ENCODE measurements at regions not wholly inside any gene's neighbourhood (a gene's known extent, or its start where the extent isn't known, plus 50 kb on each side); places are given as distances from the start of the nearest gene placed in this dataset.

- TF ChIP-seq PAX5 (IDR thresholded peaks at IDR 0.05; ENCODE audit: insufficient read depth, low read length, severe bottlenecking) = no peak
- TF ChIP-seq POLR2AphosphoS5 (IDR thresholded peaks at IDR 0.05; ENCODE audit: low read depth, low read length) = no peak
- TF ChIP-seq POU2F2 (IDR thresholded peaks at IDR 0.05; ENCODE audit: low read depth, low read length) = no peak
- no peak for TF ChIP-seq POLR2A (IDR thresholded peaks at IDR 0.05; ENCODE audit: low read depth, low read length)
- TF ChIP-seq TAF1 (IDR thresholded peaks at IDR 0.05; ENCODE audit: low read depth, low read length) = no peak
- TF ChIP-seq SPI1 (IDR thresholded peaks at IDR 0.05; ENCODE audit: low read depth, low read length) = no peak
- no peak for DNase-seq (ENCODE audit: insufficient read length, low spot score)
- FAIRE-seq = no peak
Observed at GRCh38 chr17:71486261-71486660, 634.6 kb upstream of the SOX9 start.

DNA sequence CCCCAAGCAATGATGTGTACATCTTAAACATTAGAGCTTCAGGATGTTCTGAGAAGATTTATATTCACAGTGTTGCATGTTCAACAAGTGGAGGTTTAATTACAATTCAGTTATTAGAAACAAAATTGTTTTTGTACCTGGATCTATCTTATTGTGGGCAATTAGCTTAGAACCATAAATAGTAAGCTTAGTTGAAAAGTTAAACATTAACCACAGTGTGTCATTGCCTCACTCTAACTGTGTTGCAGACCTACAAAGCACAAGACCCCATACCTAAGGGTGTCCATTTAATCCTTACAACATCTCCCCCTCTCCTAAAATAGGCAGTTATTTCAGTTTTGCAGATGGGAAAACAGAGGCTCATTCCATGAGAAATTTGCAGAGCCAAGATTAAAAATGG is 632.0 kb upstream of the SOX9 start:
- FAIRE-seq (no peak), DNase-seq (ENCODE audit: insufficient read length, low spot score) (no peak)
- no peak for TF ChIP-seq POLR2A (IDR thresholded peaks at IDR 0.05; ENCODE audit: low read depth, low read length)
- no peak for TF ChIP-seq TAF1 (IDR thresholded peaks at IDR 0.05; ENCODE audit: low read depth, low read length)
- TF ChIP-seq SPI1 (IDR thresholded peaks at IDR 0.05; ENCODE audit: low read depth, low read length) = no peak
- no peak for TF ChIP-seq POU2F2 (IDR thresholded peaks at IDR 0.05; ENCODE audit: low read depth, low read length)
- TF ChIP-seq POLR2AphosphoS5 (IDR thresholded peaks at IDR 0.05; ENCODE audit: low read depth, low read length) = no peak
- no peak for TF ChIP-seq PAX5 (IDR thresholded peaks at IDR 0.05; ENCODE audit: insufficient read depth, low read length, severe bottlenecking)

DNA sequence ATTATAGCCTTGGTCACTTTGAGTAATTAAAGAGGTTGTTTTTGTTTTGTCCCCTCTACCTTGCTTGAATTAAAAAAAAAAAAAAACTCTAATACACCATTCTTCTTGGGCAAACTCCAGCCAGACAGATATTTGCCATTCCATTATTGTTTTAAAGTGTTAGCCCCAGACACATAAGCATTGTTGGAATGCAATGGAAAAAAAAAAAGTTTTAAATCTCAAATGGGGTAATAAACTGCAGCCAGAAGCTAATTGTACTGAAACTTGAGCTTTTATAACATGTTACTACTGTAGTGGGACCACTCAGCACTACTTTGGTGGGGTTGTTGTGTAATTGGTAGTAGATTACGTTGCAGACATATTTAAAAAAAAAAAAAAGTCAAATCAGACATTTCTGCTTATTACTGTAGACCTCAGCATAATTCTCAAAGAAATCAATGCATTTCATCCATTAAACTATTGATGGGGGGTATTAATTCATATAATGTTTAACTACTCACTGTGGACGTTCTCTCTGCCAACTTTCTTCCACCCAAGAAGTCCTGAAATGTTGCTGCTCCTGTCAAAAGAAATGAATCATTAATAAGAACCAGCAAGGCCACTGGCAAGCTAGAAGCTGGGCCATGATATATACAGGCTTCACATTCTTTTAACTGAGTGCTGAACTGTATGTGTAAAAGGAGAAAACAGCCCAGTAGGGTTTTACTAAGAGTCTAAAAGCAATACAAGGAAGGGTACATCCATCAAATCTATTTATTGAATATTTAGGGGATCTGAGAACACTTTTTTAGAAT is 626.6 kb upstream of the SOX9 start:
- FAIRE-seq = no peak
- TF ChIP-seq SPI1 (IDR thresholded peaks at IDR 0.05; ENCODE audit: low read depth, low read length) (no peak), POLR2A (IDR thresholded peaks at IDR 0.05; ENCODE audit: low read depth, low read length) (no peak), TAF1 (IDR thresholded peaks at IDR 0.05; ENCODE audit: low read depth, low read length) (no peak), PAX5 (IDR thresholded peaks at IDR 0.05; ENCODE audit: insufficient read depth, low read length, severe bottlenecking) (no peak), POU2F2 (IDR thresholded peaks at IDR 0.05; ENCODE audit: low read depth, low read length) (no peak), POLR2AphosphoS5 (IDR thresholded peaks at IDR 0.05; ENCODE audit: low read depth, low read length) (no peak)
- DNase-seq (ENCODE audit: insufficient read length, low spot score) = no peak

- no peak for TF ChIP-seq TAF1 (IDR thresholded peaks at IDR 0.05; ENCODE audit: low read depth, low read length)
- no peak for TF ChIP-seq POLR2A (IDR thresholded peaks at IDR 0.05; ENCODE audit: low read depth, low read length)
- no peak for TF ChIP-seq PAX5 (IDR thresholded peaks at IDR 0.05; ENCODE audit: insufficient read depth, low read length, severe bottlenecking)
- no peak for TF ChIP-seq SPI1 (IDR thresholded peaks at IDR 0.05; ENCODE audit: low read depth, low read length)
- no peak for TF ChIP-seq POU2F2 (IDR thresholded peaks at IDR 0.05; ENCODE audit: low read depth, low read length)
- TF ChIP-seq POLR2AphosphoS5 (IDR thresholded peaks at IDR 0.05; ENCODE audit: low read depth, low read length) = no peak
- no peak for DNase-seq (ENCODE audit: insufficient read length, low spot score)
- no peak for FAIRE-seq
Observed at GRCh38 chr17:71495420-71495819, 625.4 kb upstream of the SOX9 start.

DNA sequence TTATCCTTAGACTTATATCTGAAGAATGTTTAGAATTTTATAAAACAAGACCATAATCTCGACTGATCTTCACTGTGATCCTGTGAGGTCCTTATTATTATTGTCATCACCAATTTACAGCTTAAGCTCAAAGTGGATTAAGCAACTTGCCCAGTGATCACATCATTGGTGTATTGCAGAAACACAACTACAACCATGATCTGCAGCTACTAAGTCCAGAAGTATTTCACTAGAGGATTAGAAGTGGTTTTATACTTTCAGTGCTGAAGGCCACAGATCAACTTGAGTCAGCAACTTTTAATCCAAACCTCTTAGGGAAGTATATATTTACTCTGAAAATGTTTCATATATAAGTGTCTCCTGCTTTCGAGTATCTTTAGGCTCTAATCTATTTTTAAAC is 624.3 kb upstream of the SOX9 start:
- FAIRE-seq (no peak), DNase-seq (ENCODE audit: insufficient read length, low spot score) (no peak)
- TF ChIP-seq TAF1 (IDR thresholded peaks at IDR 0.05; ENCODE audit: low read depth, low read length) (no peak), POLR2AphosphoS5 (IDR thresholded peaks at IDR 0.05; ENCODE audit: low read depth, low read length) (no peak), POU2F2 (IDR thresholded peaks at IDR 0.05; ENCODE audit: low read depth, low read length) (no peak), POLR2A (IDR thresholded peaks at IDR 0.05; ENCODE audit: low read depth, low read length) (no peak), PAX5 (IDR thresholded peaks at IDR 0.05; ENCODE audit: insufficient read depth, low read length, severe bottlenecking) (no peak), SPI1 (IDR thresholded peaks at IDR 0.05; ENCODE audit: low read depth, low read length) (no peak)

- FAIRE-seq = no peak
- TF ChIP-seq TAF1 (IDR thresholded peaks at IDR 0.05; ENCODE audit: low read depth, low read length) (no peak), SPI1 (IDR thresholded peaks at IDR 0.05; ENCODE audit: low read depth, low read length) (no peak), PAX5 (IDR thresholded peaks at IDR 0.05; ENCODE audit: insufficient read depth, low read length, severe bottlenecking) (no peak), POLR2A (IDR thresholded peaks at IDR 0.05; ENCODE audit: low read depth, low read length) (no peak), POLR2AphosphoS5 (IDR thresholded peaks at IDR 0.05; ENCODE audit: low read depth, low read length) (no peak)
- DNase-seq (ENCODE audit: insufficient read length, low spot score) = no peak
Observed at GRCh38 chr17:71500761-71501555, 619.9 kb upstream of the SOX9 start.

DNA sequence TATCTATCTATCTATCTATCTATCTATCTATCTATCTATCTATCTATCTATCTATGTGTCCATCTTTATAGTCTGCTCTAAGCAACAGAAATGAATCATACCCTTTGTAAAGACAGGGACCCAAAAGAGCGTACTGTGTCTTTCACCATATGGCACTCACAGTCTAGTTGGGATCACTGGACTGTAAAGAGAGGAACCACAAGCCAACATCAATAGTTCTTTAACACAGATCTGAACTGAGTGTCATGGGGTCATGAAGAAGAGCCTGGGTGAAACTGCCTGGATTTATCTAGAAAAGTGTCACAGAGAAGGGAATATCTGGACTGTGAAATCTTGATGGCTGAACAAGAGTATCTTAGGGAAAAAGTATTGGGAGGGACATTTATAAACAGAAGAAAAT is 619.1 kb upstream of the SOX9 start:
- TF ChIP-seq POLR2A (IDR thresholded peaks at IDR 0.05; ENCODE audit: low read depth, low read length) (no peak), SPI1 (IDR thresholded peaks at IDR 0.05; ENCODE audit: low read depth, low read length) (no peak), POU2F2 (IDR thresholded peaks at IDR 0.05; ENCODE audit: low read depth, low read length) (no peak), TAF1 (IDR thresholded peaks at IDR 0.05; ENCODE audit: low read depth, low read length) (no peak), POLR2AphosphoS5 (IDR thresholded peaks at IDR 0.05; ENCODE audit: low read depth, low read length) (no peak), PAX5 (IDR thresholded peaks at IDR 0.05; ENCODE audit: insufficient read depth, low read length, severe bottlenecking) (no peak)
- no peak for FAIRE-seq
- DNase-seq (ENCODE audit: insufficient read length, low spot score) = no peak

DNA sequence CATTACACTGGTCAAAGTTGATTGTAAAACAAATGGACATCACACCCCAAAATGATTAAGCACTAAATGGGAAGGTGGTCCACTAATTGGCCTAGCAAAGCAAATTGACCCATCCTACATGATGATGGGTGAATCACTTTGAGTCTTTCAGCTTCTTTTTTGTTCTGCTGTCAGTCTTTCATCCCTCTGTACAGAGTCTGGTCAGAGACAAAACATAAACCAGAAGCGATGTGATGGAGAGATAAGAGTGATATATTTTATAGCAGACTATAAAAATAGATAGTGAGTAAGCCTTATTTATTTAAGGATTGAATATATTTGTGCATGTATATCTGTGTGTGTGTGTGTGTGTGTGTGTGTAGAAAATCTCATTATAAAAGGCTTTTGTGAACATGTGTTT is 618.4 kb upstream of the SOX9 start:
- TF ChIP-seq PAX5 (IDR thresholded peaks at IDR 0.05; ENCODE audit: insufficient read depth, low read length, severe bottlenecking) (no peak), POLR2AphosphoS5 (IDR thresholded peaks at IDR 0.05; ENCODE audit: low read depth, low read length) (no peak), POU2F2 (IDR thresholded peaks at IDR 0.05; ENCODE audit: low read depth, low read length) (no peak), SPI1 (IDR thresholded peaks at IDR 0.05; ENCODE audit: low read depth, low read length) (no peak), TAF1 (IDR thresholded peaks at IDR 0.05; ENCODE audit: low read depth, low read length) (no peak), POLR2A (IDR thresholded peaks at IDR 0.05; ENCODE audit: low read depth, low read length) (no peak)
- no peak for FAIRE-seq
- no peak for DNase-seq (ENCODE audit: insufficient read length, low spot score)
